Transverse colon (tissue), 3 donors: ENCODE measurements at regions not wholly inside any gene's neighbourhood (a gene's known extent, or its start where the extent isn't known, plus 50 kb on each side); places are given as distances from the start of the nearest gene placed in this dataset.
"Not testable (repeated sequence)": the region's sequence is repeated elsewhere in the genome, so short reads cannot be mapped to it uniquely, and the experiment has no call there.

Experiments used
- EP300 ChIP-seq: sonication (generic); formaldehyde crosslinking; IDR thresholded peaks from one replicate; pipeline ENCODE4 v1.6.1; 2017; ENCODE audit warnings: antibody characterized with exemption, low read depth
- TF ChIP-seq, protein P1 (sequence below), 5 experiments: fragments of 200-600 bp in 3 of 5; fragments of 450-650 bp in 2 of 5; sonication (generic) in 3 of 5; IDR thresholded peaks; 1 replicate in 2 of 5; 2 replicates in 3 of 5; pipeline ENCODE4 v1.5.1; 2016 to 2017; ENCODE audit warnings: antibody characterized with exemption in 5 of 5, inconsistent platforms in 3 of 5, mild to moderate bottlenecking in 2 of 5, moderate library complexity in 1 of 5

DNA sequence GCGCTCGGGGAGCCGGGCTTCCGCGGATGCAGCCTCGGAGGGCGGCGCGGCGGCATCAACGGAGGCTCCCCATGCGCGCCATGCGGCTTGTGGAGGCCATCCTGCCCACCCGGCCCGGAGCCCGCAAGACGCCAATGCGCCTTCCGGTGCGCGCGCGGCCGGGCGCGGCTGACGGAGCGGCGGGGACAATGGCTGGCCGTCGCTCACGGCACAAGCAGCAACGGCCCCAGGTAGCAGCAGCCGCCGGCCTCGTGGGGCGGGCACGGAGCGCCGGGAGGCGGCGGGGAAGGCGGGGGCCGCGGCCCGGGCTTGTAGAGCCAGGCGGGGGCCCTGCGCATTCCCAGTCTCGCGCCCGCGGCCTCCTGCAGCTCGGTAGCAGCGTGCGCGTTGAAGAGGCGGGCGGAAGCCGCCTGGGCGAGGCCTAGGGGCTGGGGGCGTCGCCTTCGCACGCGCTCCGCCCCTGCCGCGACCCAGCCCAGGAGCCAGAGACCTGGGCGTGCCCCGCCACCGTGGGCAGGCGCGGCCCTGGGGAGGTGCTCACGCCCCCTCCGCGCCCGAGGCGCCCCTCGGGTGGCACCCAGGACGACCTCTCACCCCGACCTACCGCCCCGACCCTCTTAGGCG lies 130.2 kb upstream of the PRKX start:
- TF ChIP-seq EP300: not testable (repeated sequence)
- TF ChIP-seq, protein P1, sequence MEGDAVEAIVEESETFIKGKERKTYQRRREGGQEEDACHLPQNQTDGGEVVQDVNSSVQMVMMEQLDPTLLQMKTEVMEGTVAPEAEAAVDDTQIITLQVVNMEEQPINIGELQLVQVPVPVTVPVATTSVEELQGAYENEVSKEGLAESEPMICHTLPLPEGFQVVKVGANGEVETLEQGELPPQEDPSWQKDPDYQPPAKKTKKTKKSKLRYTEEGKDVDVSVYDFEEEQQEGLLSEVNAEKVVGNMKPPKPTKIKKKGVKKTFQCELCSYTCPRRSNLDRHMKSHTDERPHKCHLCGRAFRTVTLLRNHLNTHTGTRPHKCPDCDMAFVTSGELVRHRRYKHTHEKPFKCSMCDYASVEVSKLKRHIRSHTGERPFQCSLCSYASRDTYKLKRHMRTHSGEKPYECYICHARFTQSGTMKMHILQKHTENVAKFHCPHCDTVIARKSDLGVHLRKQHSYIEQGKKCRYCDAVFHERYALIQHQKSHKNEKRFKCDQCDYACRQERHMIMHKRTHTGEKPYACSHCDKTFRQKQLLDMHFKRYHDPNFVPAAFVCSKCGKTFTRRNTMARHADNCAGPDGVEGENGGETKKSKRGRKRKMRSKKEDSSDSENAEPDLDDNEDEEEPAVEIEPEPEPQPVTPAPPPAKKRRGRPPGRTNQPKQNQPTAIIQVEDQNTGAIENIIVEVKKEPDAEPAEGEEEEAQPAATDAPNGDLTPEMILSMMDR (IDR thresholded peaks at IDR 0.05): not testable (repeated sequence)
